22Rv1 (cell line): ENCODE measurements at regions not wholly inside any gene's neighbourhood (a gene's known extent, or its start where the extent isn't known, plus 50 kb on each side); places are given as distances from the start of the nearest gene placed in this dataset.

Experiments used
- H3K27ac ChIP-seq: fragments of 450-650 bp; 2 replicates; pipeline ENCODE4 v1.5.1; 2017
- CTCF ChIP-seq: fragments of 450-650 bp; IDR thresholded peaks from 2 replicates; pipeline ENCODE4 v1.5.1; 2017; ENCODE audit warnings: mild to moderate bottlenecking
- ZFX ChIP-seq: fragments of 450-650 bp; IDR thresholded peaks from 2 replicates; pipeline ENCODE4 v1.6.1; 2017; ENCODE audit warnings: antibody characterized with exemption, borderline replicate concordance

DNA sequence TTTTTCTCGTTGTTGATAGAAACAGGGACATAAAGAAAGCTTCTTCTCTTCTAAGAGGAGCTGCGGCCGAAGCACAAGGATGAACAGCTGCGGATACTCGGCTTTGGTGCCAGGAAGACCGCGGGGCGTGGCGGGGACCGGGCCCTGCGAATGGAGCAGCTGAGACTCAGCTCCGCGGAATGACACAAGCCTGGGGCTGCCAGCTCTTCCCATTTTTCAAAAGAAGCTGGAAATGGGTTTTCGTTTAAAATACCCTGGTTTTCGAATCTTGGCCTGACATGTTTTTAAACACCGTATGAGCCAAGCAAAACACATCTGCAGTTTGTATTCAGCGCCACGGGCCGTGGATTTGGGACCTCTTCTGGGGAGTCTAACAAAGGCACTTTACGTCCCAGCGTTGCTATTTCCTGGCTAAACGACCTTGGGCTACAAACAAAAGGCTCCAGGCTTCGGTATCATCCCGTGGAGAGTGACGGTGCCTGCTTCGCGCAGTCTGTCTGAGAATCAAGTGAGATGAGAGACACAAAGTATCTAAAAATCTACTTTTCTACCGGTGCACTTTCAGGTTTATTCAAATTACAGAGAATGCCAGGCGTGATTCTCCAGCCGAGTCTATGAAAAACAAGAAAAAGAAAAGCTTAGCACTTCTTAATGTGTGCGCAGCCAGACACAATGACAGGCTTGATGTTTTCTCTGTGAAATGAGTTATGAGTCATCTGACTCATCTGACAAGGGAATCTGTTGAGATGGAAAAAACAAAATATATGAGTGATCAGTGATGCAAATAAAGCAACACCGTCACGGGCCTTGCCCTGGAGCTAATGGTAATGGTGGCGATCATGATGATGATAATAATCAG lies 114.0 kb upstream of the TMEM132D start:
- H3K27ac ChIP-seq = no peak overlapping the region
- no peak for TF ChIP-seq ZFX
- no peak for TF ChIP-seq CTCF

- no peak for TF ChIP-seq CTCF
- TF ChIP-seq ZFX = no peak
- no peak overlapping the region for H3K27ac ChIP-seq
These were observed 114.8 kb upstream of the TMEM132D start for GRCh38 chr12:130018614-130019013.

GRCh38 chr12:130026608-130027176 lies 122.9 kb upstream of the TMEM132D start:
- H3K27ac ChIP-seq = no peak overlapping the region
- peak; percentile 98 for TF ChIP-seq CTCF
- no peak for TF ChIP-seq ZFX

DNA sequence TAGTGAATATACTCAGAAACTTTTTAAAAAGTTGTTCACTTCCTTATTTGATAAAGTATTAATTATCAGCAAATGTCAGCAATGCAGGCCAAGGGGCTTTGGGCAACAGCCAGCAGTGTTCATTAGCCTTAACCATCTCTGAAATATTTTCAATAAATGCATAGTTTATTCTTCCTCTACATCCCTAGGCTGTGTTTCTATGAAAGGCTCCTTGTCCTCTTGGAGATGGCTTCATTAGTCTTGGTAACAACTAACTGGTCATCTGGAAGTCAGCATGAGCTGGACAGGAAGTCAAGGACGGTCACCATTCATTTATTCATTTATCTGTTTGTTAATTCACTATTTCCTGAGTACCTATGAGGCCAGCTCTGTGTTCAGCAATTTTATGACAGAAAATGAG lies 124.0 kb upstream of the TMEM132D start:
- H3K27ac ChIP-seq = no peak overlapping the region
- no peak for TF ChIP-seq ZFX
- TF ChIP-seq CTCF = no peak

DNA sequence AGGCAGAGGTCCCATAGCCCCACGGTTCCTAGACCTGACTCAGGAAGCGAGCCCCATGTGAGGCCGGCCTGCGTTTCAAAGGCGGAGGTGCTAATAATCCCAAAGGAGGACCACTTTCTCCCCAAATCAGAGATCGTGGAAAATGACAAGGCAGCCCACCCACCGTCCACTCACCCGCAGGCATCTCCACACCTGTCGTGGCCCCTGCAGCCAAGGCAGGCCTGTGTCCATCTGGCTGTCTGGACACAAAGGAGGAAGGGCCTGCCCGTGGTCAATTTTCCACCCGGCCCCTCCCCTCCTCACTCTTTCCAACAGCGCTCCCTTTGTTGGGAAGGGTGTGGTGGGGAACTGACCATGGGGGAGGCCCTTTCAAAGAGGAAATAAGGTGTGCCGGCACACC lies 125.3 kb upstream of the TMEM132D start:
- H3K27ac ChIP-seq = no peak overlapping the region
- TF ChIP-seq CTCF (no peak), ZFX (no peak)

- TF ChIP-seq CTCF (no peak), ZFX (no peak)
- H3K27ac ChIP-seq = no peak overlapping the region
These were observed 127.2 kb upstream of the TMEM132D start for GRCh38 chr12:130031041-130031440.

- TF ChIP-seq CTCF = peak; percentile 100
- TF ChIP-seq ZFX = no peak
- no peak overlapping the region for H3K27ac ChIP-seq
These were observed 127.9 kb upstream of the TMEM132D start for GRCh38 chr12:130031571-130032189.
